GM18508 (cell line): ENCODE measurements at regions not wholly inside any gene's neighbourhood (a gene's known extent, or its start where the extent isn't known, plus 50 kb on each side); places are given as distances from the start of the nearest gene placed in this dataset.

ENCODE experiments used
- ATAC-seq: cut with Tn5 transposase; IDR thresholded peaks from one replicate; pipeline ENCODE4 v1.9.1; 2021; ENCODE audit warnings: moderate number of reproducible peaks; ENCODE audit not compliant: insufficient read depth, unreplicated experiment

- no peak for ATAC-seq
Measured at GRCh38 chr4:43875655-43876054, 573.0 kb downstream of the KCTD8 start.

DNA sequence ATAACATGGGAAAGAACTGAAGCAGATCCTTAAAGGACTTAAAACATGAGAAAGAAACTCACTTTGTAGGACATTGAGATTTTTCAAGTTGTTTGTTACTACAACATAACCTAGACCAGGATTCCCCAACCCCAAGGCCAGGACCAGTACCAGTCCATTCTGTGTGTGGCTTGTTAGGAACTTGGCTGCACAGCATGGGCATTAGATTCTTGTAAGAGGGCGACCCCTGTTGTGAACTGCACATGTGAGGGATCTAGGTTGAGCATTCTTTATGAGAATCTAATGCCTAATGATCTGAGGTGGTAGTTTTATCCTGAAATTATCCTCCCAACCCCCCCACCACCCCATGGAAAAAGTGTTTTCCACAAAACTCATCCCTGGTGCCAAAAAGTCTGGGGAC, 566.1 kb downstream of the KCTD8 start:
- no peak for ATAC-seq

DNA sequence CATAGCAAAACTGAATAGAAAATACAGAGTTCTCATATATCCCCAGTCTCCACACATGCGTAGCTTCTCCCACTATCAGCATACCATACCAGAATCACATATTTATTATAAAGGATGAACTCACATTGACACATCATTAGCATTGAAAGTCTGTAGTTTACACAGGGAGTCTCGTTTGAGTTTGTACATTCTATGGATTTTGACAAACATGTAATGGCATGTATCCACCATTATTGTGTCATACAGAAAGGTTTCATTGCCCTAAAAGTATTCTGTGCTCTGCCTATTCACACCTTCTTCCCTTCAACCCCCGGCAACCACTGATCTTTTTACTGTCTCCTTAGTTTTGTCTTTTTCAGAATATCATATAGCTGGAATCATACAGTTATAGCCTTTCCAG, 562.4 kb downstream of the KCTD8 start:
- no peak for ATAC-seq

GRCh38 chr4:43898836-43899235, 549.8 kb downstream of the KCTD8 start:
- no peak for ATAC-seq

GRCh38 chr4:43903456-43903855, 545.2 kb downstream of the KCTD8 start:
- no peak for ATAC-seq

DNA sequence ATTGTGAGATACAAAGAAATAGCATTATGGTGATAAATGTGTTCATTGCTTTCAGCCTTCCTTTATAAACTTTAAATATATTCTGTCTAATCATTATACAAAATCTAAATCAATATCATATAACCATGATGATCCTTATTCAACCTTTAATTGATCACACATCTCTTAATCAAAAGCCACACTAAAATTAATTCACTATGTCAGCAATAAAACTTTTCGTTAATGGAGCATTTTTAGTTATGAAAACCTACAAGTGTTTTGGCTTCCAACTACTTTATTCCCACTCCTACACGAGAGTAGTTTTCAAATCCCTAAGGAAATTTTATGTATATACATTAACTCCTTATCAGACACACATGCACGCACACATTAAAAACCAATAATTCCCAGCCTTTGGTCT, 530.2 kb downstream of the KCTD8 start:
- ATAC-seq, result no peak

GRCh38 chr4:43932448-43932847, 516.2 kb downstream of the KCTD8 start:
- ATAC-seq, result no peak

DNA sequence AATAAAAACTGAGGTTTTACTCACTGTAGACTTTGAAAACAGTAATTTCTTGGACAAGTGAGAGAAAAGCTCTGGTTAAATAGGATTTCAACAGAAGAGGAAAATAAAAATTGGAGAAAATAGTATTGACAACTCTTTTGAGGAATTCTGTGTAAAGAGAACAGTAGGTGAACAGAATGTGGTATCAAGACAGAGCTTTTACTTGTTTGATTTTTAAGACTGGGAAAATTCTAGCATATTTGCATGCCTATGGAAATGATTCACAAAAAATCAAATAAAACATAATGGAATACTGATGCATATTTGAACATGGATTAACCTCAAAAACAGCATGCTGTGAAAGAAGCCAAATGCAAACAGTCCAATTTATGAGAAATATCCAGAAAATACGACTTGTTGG, 504.6 kb downstream of the KCTD8 start:
- ATAC-seq, result no peak

GRCh38 chr4:43959976-43960375, 488.6 kb downstream of the KCTD8 start:
- ATAC-seq, result no peak

DNA sequence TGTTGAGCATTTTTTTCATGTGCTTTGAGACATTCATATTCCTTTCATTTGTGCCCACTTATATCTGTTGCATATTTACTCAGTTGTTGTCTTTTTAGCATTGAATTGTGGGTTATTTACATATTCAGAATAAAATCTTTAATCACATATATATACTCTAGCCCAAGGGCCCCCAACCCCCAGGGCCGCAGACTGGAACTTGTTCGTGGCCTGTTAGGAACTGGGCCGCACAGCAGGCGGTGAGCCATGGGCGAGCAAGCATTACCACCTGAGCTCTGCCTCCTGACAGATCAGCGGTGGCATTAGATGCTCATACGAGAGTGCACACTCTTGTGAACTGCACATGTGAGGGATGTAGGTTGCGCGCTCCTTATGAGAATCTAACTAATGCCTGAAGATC, 480.6 kb downstream of the KCTD8 start:
- ATAC-seq, result no peak

GRCh38 chr4:43983610-43984009, 465.0 kb downstream of the KCTD8 start:
- ATAC-seq, result no peak

DNA sequence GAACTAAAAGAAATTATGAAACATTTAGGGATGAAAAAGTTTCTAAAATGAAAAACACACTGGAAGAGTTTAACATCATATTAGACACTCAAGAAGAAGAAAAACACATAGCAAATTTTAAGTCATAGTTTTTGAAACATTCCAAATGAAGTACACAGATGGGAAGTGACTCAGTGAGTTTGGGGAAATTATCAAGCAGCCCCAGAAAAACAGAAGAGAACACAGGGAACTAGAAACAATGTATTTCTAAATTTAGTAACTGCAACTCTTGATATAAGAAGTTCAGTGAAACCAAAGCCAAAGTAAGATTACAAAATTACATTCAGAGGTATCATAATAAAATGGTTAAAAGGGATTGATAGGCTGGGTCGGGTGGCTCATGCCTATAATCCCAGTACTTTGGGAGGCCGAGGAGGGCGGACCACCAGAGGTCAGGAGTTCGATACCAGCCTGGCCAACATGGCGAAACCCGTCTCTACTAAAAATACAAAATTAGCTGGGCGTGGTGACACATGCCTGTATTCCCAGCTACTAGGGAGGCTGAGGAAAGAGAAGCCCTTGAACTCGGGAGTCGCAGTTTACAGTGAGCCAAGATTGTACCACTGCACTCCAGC, 461.2 kb downstream of the KCTD8 start:
- no peak for ATAC-seq

- ATAC-seq, result no peak
Measured at GRCh38 chr4:43990551-43990950, 458.1 kb downstream of the KCTD8 start.

- no peak for ATAC-seq
Measured at GRCh38 chr4:43990963-43991362, 457.6 kb downstream of the KCTD8 start.

- ATAC-seq, result no peak
Measured at GRCh38 chr4:43992552-43992951, 456.1 kb downstream of the KCTD8 start.

- ATAC-seq, result no peak
Measured at GRCh38 chr4:43993196-43993902, 455.3 kb downstream of the KCTD8 start.

DNA sequence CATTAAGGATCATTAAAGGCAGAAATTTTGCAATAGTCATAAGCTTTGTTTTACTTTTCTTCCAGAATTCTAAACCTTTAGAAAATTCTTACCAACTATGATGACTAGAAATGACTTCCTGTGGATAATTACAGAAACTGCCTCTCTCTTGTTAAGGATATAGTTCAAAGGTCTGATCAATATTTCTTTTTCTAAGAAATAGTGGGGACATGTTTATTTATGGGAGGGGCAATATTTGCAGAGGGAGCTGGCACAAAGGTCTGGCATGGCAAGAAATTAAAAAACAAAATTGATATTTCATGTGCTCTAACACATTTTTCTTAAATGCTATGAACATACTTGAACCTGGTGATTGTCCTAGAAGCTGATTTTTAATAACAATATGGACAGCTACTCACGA, 448.9 kb downstream of the KCTD8 start:
- no peak for ATAC-seq

DNA sequence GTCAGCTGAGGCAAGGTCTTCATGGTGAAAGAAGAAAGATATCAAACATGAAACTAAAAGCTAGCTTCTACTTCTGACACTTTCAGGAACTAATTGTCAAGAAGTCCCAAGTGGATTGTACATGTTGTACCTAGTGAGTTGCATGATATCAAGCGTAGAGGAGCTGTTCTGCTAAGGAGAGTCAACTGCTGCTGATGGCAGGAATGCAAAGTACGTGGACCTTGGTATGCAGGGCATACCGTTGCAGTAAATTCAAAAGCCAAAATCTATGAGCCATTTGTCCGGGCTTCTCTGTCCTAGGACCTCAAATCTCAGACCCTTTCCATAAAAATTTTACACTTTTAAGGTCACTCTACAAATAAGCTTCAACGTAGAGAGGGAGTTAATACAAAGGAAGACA, 446.2 kb downstream of the KCTD8 start:
- no peak for ATAC-seq

DNA sequence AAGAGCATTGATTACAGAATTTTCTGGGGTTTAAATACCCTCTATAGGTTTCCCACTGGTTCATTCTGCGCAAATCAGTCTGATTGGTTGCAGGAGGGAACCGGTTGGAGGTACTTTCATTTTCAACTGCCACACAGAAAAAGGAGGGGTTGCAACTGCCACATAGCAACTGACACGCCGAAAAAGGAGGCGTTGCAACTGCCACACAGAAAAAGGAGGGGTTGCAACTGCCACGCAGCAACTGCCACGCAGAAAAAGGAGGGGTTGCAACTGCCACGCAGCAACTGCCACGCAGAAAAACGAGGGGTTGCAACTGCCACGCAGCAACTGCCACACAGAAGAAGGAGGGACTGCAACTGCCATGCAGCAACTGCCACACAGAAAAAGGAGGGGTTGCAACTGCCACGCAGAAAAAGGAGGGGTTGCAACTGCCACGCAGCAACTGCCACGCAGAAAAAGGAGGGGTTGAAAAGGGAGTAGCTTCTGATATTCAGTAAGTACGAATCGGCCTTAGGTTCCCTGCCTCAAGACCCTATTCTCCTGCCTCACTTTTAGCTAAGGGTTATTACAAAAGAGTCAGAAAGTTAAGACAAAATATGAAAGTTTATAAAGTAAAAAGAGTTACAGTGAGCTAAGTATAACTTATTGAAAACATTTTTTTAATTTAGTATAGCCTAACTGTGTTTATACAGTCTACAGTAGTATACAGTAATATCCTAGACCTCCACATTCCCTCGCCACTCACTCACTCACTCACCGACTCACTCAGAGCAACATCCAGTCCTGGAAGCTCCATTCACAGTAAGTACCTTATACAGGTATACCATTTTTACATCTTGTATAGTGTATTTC, 431.8 kb downstream of the KCTD8 start:
- ATAC-seq, result no peak

GRCh38 chr4:44017422-44017739, 431.2 kb downstream of the KCTD8 start:
- no peak for ATAC-seq

DNA sequence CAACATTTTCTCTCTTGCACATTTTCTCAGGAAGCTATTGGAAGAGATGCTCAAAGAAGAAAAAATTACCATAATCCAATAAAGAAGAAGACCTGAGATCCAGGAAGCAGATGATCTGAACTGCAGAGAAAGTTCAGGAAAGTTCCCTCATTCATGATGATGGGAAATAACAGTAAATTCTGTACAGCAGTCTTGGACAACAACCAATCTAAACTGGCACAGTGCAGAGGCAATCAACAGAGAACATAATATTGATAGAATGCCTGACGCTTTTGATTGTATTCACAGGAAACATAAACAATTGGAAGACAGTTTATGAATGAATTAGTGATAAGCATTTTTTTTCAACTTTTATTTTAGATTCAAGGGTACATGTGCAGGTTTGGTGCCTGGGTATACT, 428.9 kb downstream of the KCTD8 start:
- ATAC-seq, result no peak
